ENCODE measurements at regions not wholly inside any gene's neighbourhood (a gene's known extent, or its start where the extent isn't known, plus 50 kb on each side); places are given as distances from the start of the nearest gene placed in this dataset.

GRCh38 chr2:142220901-142221300, 90.1 kb upstream of the LRP1B start:
- TF ChIP-seq CTCF (IDR thresholded peaks at IDR 0.05 in 4 of 5, conservative IDR thresholded peaks at IDR 0.05 in 1 of 5) (no peak), POLR2A (IDR thresholded peaks at IDR 0.05) (no peak)

Measured in gastrocnemius medialis (tissue), 4 donors.